ENCODE measurements at regions not wholly inside any gene's neighbourhood (a gene's known extent, or its start where the extent isn't known, plus 50 kb on each side); places are given as distances from the start of the nearest gene placed in this dataset.
A peak's percentile ranks its signal among the peaks of the same experiment; 100 is the strongest.

GRCh38 chr1:201603613-201604232, 64.8 kb downstream of the NAV1 start:
- H3K27me3 ChIP-seq (ENCODE audit: insufficient read depth, poor library complexity, severe bottlenecking), result no peaks in the 10 kb centered on the region
- no peak for DNase-seq (ENCODE audit: low read depth in 1 of 2, low spot score in 1 of 2)
- no peak overlapping the region for H3K27ac ChIP-seq (replicated peaks)
- H3K4me3 ChIP-seq (replicated peaks; ENCODE audit: insufficient read depth, low read length), result no peak overlapping the region
- TF ChIP-seq GABPA (IDR thresholded peaks at IDR 0.05; ENCODE audit: low read depth) (no peak), SPI1 (IDR thresholded peaks at IDR 0.05; ENCODE audit: borderline replicate concordance, low read depth) (no peak), POLR2AphosphoS5 (IDR thresholded peaks at IDR 0.05; ENCODE audit: low read depth) (no peak), CTCF (IDR thresholded peaks at IDR 0.05; ENCODE audit: insufficient read depth, low read length) (no peak), REST (IDR thresholded peaks at IDR 0.05; ENCODE audit: insufficient replicate concordance, low read depth) (no peak)

GRCh38 chr1:201605385-201606010, 66.6 kb downstream of the NAV1 start:
- Histone ChIP-seq H3K27ac (replicated peaks) (no peak overlapping the region), H3K4me3 (replicated peaks; ENCODE audit: insufficient read depth, low read length) (no peak overlapping the region), H3K27me3 (ENCODE audit: insufficient read depth, poor library complexity, severe bottlenecking) (no peaks in the 10 kb centered on the region)
- DNase-seq (ENCODE audit: low read depth in 1 of 2, low spot score in 1 of 2), result no peak
- TF ChIP-seq REST (IDR thresholded peaks at IDR 0.05; ENCODE audit: insufficient replicate concordance, low read depth), result no peak
- no peak for TF ChIP-seq POLR2AphosphoS5 (IDR thresholded peaks at IDR 0.05; ENCODE audit: low read depth)
- no peak for TF ChIP-seq GABPA (IDR thresholded peaks at IDR 0.05; ENCODE audit: low read depth)
- no peak for TF ChIP-seq CTCF (IDR thresholded peaks at IDR 0.05; ENCODE audit: insufficient read depth, low read length)
- TF ChIP-seq SPI1 (IDR thresholded peaks at IDR 0.05; ENCODE audit: borderline replicate concordance, low read depth), result no peak

GRCh38 chr1:201606096-201606495, 67.2 kb downstream of the NAV1 start:
- Histone ChIP-seq H3K27ac (replicated peaks) (no peak overlapping the region), H3K4me3 (replicated peaks; ENCODE audit: insufficient read depth, low read length) (no peak overlapping the region), H3K27me3 (ENCODE audit: insufficient read depth, poor library complexity, severe bottlenecking) (no peaks in the 10 kb centered on the region)
- no peak for TF ChIP-seq GABPA (IDR thresholded peaks at IDR 0.05; ENCODE audit: low read depth)
- TF ChIP-seq SPI1 (IDR thresholded peaks at IDR 0.05; ENCODE audit: borderline replicate concordance, low read depth), result peak; percentile 49; the same call in 1 of the 2 replicates
- no peak for DNase-seq (ENCODE audit: low read depth in 1 of 2, low spot score in 1 of 2)

- Histone ChIP-seq H3K27ac (replicated peaks) (no peak overlapping the region), H3K27me3 (ENCODE audit: insufficient read depth, poor library complexity, severe bottlenecking) (no peaks in the 10 kb centered on the region), H3K4me3 (replicated peaks; ENCODE audit: insufficient read depth, low read length) (no peak overlapping the region)
- DNase-seq (ENCODE audit: low read depth in 1 of 2, low spot score in 1 of 2), result no peak
- TF ChIP-seq POLR2AphosphoS5 (IDR thresholded peaks at IDR 0.05; ENCODE audit: low read depth) (no peak), CTCF (IDR thresholded peaks at IDR 0.05; ENCODE audit: insufficient read depth, low read length) (no peak)
Measured at GRCh38 chr1:201606623-201607022, 67.7 kb downstream of the NAV1 start.

Data from HL-60 (cell line).